Endodermal cell (in vitro differentiated cells): ENCODE measurements at regions not wholly inside any gene's neighbourhood (a gene's known extent, or its start where the extent isn't known, plus 50 kb on each side); places are given as distances from the start of the nearest gene placed in this dataset.

Experiments
- DNase-seq: peaks from one replicate; pipeline ENCODE4 v3.0.0-alpha.2; 2017
- H3K27ac ChIP-seq: 2 replicates; pipeline ENCODE4 v1.5.1; 2013; ENCODE audit warnings: mild to moderate bottlenecking, low read depth, low read length, moderate library complexity
- H3K27me3 ChIP-seq: 2 replicates; pipeline ENCODE4 v1.6.1; 2013; ENCODE audit warnings: mild to moderate bottlenecking, low read length, moderate library complexity; ENCODE audit not compliant: insufficient read depth, control insufficient read depth, poor library complexity, severe bottlenecking
- H3K36me3 ChIP-seq: 2 replicates; pipeline ENCODE4 v1.7.0; 2013; ENCODE audit warnings: mild to moderate bottlenecking, low read length, moderate library complexity; ENCODE audit not compliant: control insufficient read depth, insufficient read depth
- H3K4me1 ChIP-seq: one replicate; pipeline ENCODE4 v1.7.0; 2013; ENCODE audit warnings: low read length; ENCODE audit not compliant: control insufficient read depth, insufficient read depth
- H3K4me3 ChIP-seq: 2 replicates; pipeline ENCODE4 v1.5.1; 2013; ENCODE audit warnings: mild to moderate bottlenecking, low read length, moderate library complexity
- H3K9ac ChIP-seq: 2 replicates; pipeline ENCODE4 v1.6.1; 2013; ENCODE audit warnings: mild to moderate bottlenecking, low read length, moderate library complexity; ENCODE audit not compliant: poor library complexity, severe bottlenecking; ENCODE audit errors: extremely low read depth
- H3K9me3 ChIP-seq: 2 replicates; pipeline ENCODE4 v1.6.1; 2013; ENCODE audit warnings: mild to moderate bottlenecking, low read length, moderate library complexity; ENCODE audit not compliant: control insufficient read depth
- H3K27ac Mint-ChIP-seq: 2 replicates; pipeline ENCODE4 v1.8.0; 2020; ENCODE audit warnings: mixed read lengths
- H3K27me3 Mint-ChIP-seq: 2 replicates; pipeline ENCODE4 v1.8.0; 2021; ENCODE audit warnings: mild to moderate bottlenecking, mixed read lengths; ENCODE audit not compliant: insufficient read depth
- H3K36me3 Mint-ChIP-seq: 2 replicates; pipeline ENCODE4 v1.8.0; 2020; ENCODE audit warnings: low read depth, mixed read lengths
- H3K4me1 Mint-ChIP-seq: 2 replicates; pipeline ENCODE4 v1.8.0; 2020; ENCODE audit warnings: mixed read lengths
- H3K4me3 Mint-ChIP-seq: 2 replicates; pipeline ENCODE4 v1.8.0; 2020; ENCODE audit warnings: mild to moderate bottlenecking, moderate library complexity, mixed read lengths
- H3K9me3 Mint-ChIP-seq: 2 replicates; pipeline ENCODE4 v1.8.0; 2020; ENCODE audit warnings: mild to moderate bottlenecking, mixed read lengths
- WGBS, 2 experiments: methylation state at CpG; one replicate each; pipeline versions ENCODE4 v1.1.5 to v1.1.7; 2013; ENCODE audit warnings: missing lambda C conversion rate in 2 of 2, mixed read lengths in 1 of 2; ENCODE audit not compliant: insufficient coverage in 1 of 2, insufficient read length in 1 of 2; 5-methylcytosine and 5-hydroxymethylcytosine counted together
- TF ChIP-seq, protein P1 (sequence below): fragments of 200-600 bp; sonication (generic); conservative IDR thresholded peaks from 2 replicates; pipeline ENCODE4 v1.5.0; 2021; ENCODE audit warnings: antibody characterized with exemption, mild to moderate bottlenecking

GRCh38 chr14:84252706-84253105 lies 1277.2 kb upstream of the FLRT2 start:
- H3K4me1 ChIP-seq, result peaks cover 19% of the 10 kb centered on the region
- H3K9me3 ChIP-seq, result no peaks in the 10 kb centered on the region
- no peaks in the 10 kb centered on the region for H3K27me3 ChIP-seq
- no peaks in the 10 kb centered on the region for H3K36me3 ChIP-seq
- peak overlapping the region; percentile 21 for H3K4me3 ChIP-seq
- DNase-seq, result no peak
- TF ChIP-seq, protein P1, sequence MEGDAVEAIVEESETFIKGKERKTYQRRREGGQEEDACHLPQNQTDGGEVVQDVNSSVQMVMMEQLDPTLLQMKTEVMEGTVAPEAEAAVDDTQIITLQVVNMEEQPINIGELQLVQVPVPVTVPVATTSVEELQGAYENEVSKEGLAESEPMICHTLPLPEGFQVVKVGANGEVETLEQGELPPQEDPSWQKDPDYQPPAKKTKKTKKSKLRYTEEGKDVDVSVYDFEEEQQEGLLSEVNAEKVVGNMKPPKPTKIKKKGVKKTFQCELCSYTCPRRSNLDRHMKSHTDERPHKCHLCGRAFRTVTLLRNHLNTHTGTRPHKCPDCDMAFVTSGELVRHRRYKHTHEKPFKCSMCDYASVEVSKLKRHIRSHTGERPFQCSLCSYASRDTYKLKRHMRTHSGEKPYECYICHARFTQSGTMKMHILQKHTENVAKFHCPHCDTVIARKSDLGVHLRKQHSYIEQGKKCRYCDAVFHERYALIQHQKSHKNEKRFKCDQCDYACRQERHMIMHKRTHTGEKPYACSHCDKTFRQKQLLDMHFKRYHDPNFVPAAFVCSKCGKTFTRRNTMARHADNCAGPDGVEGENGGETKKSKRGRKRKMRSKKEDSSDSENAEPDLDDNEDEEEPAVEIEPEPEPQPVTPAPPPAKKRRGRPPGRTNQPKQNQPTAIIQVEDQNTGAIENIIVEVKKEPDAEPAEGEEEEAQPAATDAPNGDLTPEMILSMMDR, result no peak
- no peak overlapping the region for H3K9ac ChIP-seq
- Mint-ChIP-seq H3K27me3 (no peaks in the 10 kb centered on the region), H3K9me3 (peaks cover 1% of the 10 kb centered on the region), H3K4me3 (no peak overlapping the region), H3K27ac (peak overlapping the region; percentile 34), H3K36me3 (peaks cover 4% of the 10 kb centered on the region), H3K4me1 (peaks cover 52% of the 10 kb centered on the region)
- 100% methylated on average over 2 of the region's 2 CpGs; no CpG with 5 or more reads in 1 of the 2 experiments for WGBS, 2 experiments
- no peak overlapping the region for H3K27ac ChIP-seq

DNA sequence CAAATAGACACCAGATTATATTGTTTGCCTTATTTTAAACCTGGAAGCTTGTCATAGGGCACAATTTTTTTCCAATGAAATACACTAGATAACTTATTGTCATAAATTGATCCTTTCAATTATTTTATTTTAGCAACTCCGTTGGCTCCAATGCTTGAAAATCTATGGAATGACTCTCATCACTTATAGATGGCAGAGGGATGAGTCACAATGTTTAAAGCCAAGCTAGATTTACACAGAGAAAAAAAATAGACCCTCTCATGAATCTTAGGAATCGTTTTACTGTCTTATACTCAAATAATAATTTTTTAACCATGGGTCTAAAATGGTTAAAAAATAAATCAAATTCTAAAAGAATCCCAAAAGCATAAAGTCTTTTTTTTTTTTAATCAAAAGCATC lies 1276.6 kb upstream of the FLRT2 start:
- no peaks in the 10 kb centered on the region for H3K36me3 ChIP-seq
- Mint-ChIP-seq H3K4me1 (peaks cover 52% of the 10 kb centered on the region), H3K36me3 (peaks cover 4% of the 10 kb centered on the region), H3K27me3 (no peaks in the 10 kb centered on the region), H3K9me3 (peaks cover 1% of the 10 kb centered on the region), H3K27ac (peak overlapping the region; percentile 34), H3K4me3 (no peak overlapping the region)
- H3K4me3 ChIP-seq, result peak overlapping the region; percentile 21
- no peaks in the 10 kb centered on the region for H3K27me3 ChIP-seq
- H3K4me1 ChIP-seq, result peaks cover 19% of the 10 kb centered on the region
- no peak for DNase-seq
- H3K27ac ChIP-seq, result no peak overlapping the region
- H3K9ac ChIP-seq, result no peak overlapping the region
- TF ChIP-seq, protein P1, result no peak
- WGBS, 2 experiments, result 89% methylated on average over 1 of the region's 2 CpGs; no CpG with 5 or more reads in 1 of the 2 experiments
- H3K9me3 ChIP-seq, result no peaks in the 10 kb centered on the region

DNA sequence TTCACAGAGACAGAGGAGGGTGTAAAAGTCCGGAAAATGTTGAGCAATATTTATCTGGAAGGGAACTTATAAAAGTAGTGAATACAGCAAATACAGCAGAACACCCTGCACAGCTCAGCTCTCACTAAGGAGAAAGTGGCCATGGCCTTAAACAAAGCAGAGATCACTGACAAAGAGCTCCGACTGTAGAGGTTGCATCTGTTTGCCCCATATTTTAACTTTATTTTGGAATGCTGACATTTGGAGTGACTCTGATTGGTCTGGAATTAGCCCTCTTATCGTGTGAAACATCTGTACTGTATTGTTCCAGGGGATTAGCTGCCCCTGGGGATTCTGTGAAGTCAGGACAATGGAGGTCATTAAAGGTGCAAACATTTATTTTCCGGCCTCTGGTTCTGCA lies 1275.7 kb upstream of the FLRT2 start:
- TF ChIP-seq, protein P1, result no peak
- H3K27me3 Mint-ChIP-seq, result no peaks in the 10 kb centered on the region
- H3K27me3 ChIP-seq, result no peaks in the 10 kb centered on the region
- peak overlapping the region; percentile 6 for H3K27ac ChIP-seq
- peaks cover 4% of the 10 kb centered on the region for H3K36me3 Mint-ChIP-seq
- H3K36me3 ChIP-seq, result no peaks in the 10 kb centered on the region
- peaks cover 52% of the 10 kb centered on the region for H3K4me1 Mint-ChIP-seq
- H3K9me3 ChIP-seq, result no peaks in the 10 kb centered on the region
- peak overlapping the region; percentile 94 for H3K27ac Mint-ChIP-seq
- H3K4me3 Mint-ChIP-seq, result peak overlapping the region; percentile 28
- H3K4me3 ChIP-seq, result peak overlapping the region; percentile 43
- peaks cover 19% of the 10 kb centered on the region for H3K4me1 ChIP-seq
- H3K9me3 Mint-ChIP-seq, result peaks cover 1% of the 10 kb centered on the region
- peak; percentile 86 for DNase-seq
- H3K9ac ChIP-seq, result peak overlapping the region; percentile 35
- WGBS, 2 experiments, result 0 to 13% methylated on average over 2 to 4 of the region's 4 CpGs
